HUES48 (cell line): ENCODE measurements at regions not wholly inside any gene's neighbourhood (a gene's known extent, or its start where the extent isn't known, plus 50 kb on each side); places are given as distances from the start of the nearest gene placed in this dataset.

ENCODE experiments used
- H3K27ac ChIP-seq: one replicate; pipeline ENCODE4 v1.7.0; 2013; ENCODE audit warnings: low read depth, low read length, inconsistent platforms
- H3K27me3 ChIP-seq: 2 replicates; pipeline ENCODE4 v1.6.1; 2013; ENCODE audit warnings: mild to moderate bottlenecking, low read length; ENCODE audit not compliant: control insufficient read depth, insufficient read depth
- H3K36me3 ChIP-seq: 2 replicates; pipeline ENCODE4 v1.6.1; 2013; ENCODE audit warnings: low read length; ENCODE audit not compliant: control insufficient read depth, insufficient read depth
- H3K4me1 ChIP-seq: 2 replicates; pipeline ENCODE4 v1.6.1; 2013; ENCODE audit warnings: mild to moderate bottlenecking, low read length; ENCODE audit not compliant: control insufficient read depth, insufficient read depth
- H3K4me3 ChIP-seq: 2 replicates; pipeline ENCODE4 v1.5.1; 2013; ENCODE audit warnings: mild to moderate bottlenecking, low read depth, low read length
- H3K9ac ChIP-seq: 2 replicates; pipeline ENCODE4 v1.6.1; 2013; ENCODE audit warnings: mild to moderate bottlenecking, low read depth, low read length, moderate library complexity
- H3K9me3 ChIP-seq: 2 replicates; pipeline ENCODE4 v1.6.1; 2013; ENCODE audit warnings: low read length; ENCODE audit not compliant: control insufficient read depth, insufficient read depth

GRCh38 chr12:115451780-115452736 is 768.1 kb upstream of the TBX3 start:
- H3K4me1 ChIP-seq, result peaks cover 45% of the 10 kb centered on the region
- peak overlapping the region; percentile 66 for H3K4me3 ChIP-seq
- H3K27ac ChIP-seq, result peak overlapping the region; percentile 44
- H3K9ac ChIP-seq, result 0 out of 2 replicates have a peak overlapping the region, but pooled peaks have one; percentile 0
- H3K27me3 ChIP-seq, result peaks cover 21% of the 10 kb centered on the region
- no peaks in the 10 kb centered on the region for H3K9me3 ChIP-seq
- no peaks in the 10 kb centered on the region for H3K36me3 ChIP-seq

GRCh38 chr12:115451151-115451779 is 767.3 kb upstream of the TBX3 start:
- peaks cover 45% of the 10 kb centered on the region for H3K4me1 ChIP-seq
- H3K9ac ChIP-seq, result 0 out of 2 replicates have a peak overlapping the region, but pooled peaks have one; percentile 0
- peak overlapping the region; percentile 44 for H3K27ac ChIP-seq
- peaks cover 21% of the 10 kb centered on the region for H3K27me3 ChIP-seq
- H3K4me3 ChIP-seq, result peak overlapping the region; percentile 58
- H3K9me3 ChIP-seq, result no peaks in the 10 kb centered on the region
- no peaks in the 10 kb centered on the region for H3K36me3 ChIP-seq

- H3K4me3 ChIP-seq, result no peak overlapping the region
- H3K36me3 ChIP-seq, result no peaks in the 10 kb centered on the region
- H3K9ac ChIP-seq, result no peak overlapping the region
- H3K27me3 ChIP-seq, result peaks cover 21% of the 10 kb centered on the region
- H3K9me3 ChIP-seq, result no peaks in the 10 kb centered on the region
- H3K27ac ChIP-seq, result peak overlapping the region; percentile 17
- peaks cover 45% of the 10 kb centered on the region for H3K4me1 ChIP-seq
Measured at GRCh38 chr12:115450710-115451109, 766.7 kb upstream of the TBX3 start.

GRCh38 chr12:115450017-115450416 is 766.0 kb upstream of the TBX3 start:
- Histone ChIP-seq H3K36me3 (no peaks in the 10 kb centered on the region), H3K4me1 (peaks cover 45% of the 10 kb centered on the region), H3K4me3 (no peak overlapping the region), H3K9ac (no peak overlapping the region), H3K9me3 (no peaks in the 10 kb centered on the region), H3K27ac (peak overlapping the region; percentile 26), H3K27me3 (peaks cover 21% of the 10 kb centered on the region)

- H3K4me1 ChIP-seq, result peaks cover 45% of the 10 kb centered on the region
- no peaks in the 10 kb centered on the region for H3K9me3 ChIP-seq
- H3K36me3 ChIP-seq, result no peaks in the 10 kb centered on the region
- H3K9ac ChIP-seq, result no peak overlapping the region
- no peak overlapping the region for H3K4me3 ChIP-seq
- peak overlapping the region; percentile 26 for H3K27ac ChIP-seq
- peaks cover 21% of the 10 kb centered on the region for H3K27me3 ChIP-seq
Measured at GRCh38 chr12:115449526-115449925, 765.6 kb upstream of the TBX3 start.

- H3K9me3 ChIP-seq, result no peaks in the 10 kb centered on the region
- H3K4me3 ChIP-seq, result no peak overlapping the region
- peaks cover 3% of the 10 kb centered on the region; the same call in 1 of the 2 replicates for H3K27me3 ChIP-seq
- H3K4me1 ChIP-seq, result peaks cover 8% of the 10 kb centered on the region; the same call in 1 of the 2 replicates
- no peak overlapping the region for H3K9ac ChIP-seq
- H3K36me3 ChIP-seq, result no peaks in the 10 kb centered on the region
- H3K27ac ChIP-seq, result no peak overlapping the region
Measured at GRCh38 chr12:115444346-115444745, 760.4 kb upstream of the TBX3 start.

GRCh38 chr12:115443351-115443938 is 759.5 kb upstream of the TBX3 start:
- H3K9me3 ChIP-seq, result no peaks in the 10 kb centered on the region
- H3K4me1 ChIP-seq, result no peaks in the 10 kb centered on the region
- H3K27ac ChIP-seq, result no peak overlapping the region
- no peak overlapping the region for H3K4me3 ChIP-seq
- no peak overlapping the region for H3K9ac ChIP-seq
- no peaks in the 10 kb centered on the region for H3K27me3 ChIP-seq
- H3K36me3 ChIP-seq, result no peaks in the 10 kb centered on the region

GRCh38 chr12:115440438-115440837 is 756.5 kb upstream of the TBX3 start:
- Histone ChIP-seq H3K9me3 (no peaks in the 10 kb centered on the region), H3K27me3 (no peaks in the 10 kb centered on the region), H3K4me3 (no peak overlapping the region), H3K27ac (no peak overlapping the region), H3K36me3 (no peaks in the 10 kb centered on the region), H3K4me1 (peaks cover 11% of the 10 kb centered on the region), H3K9ac (no peak overlapping the region)

GRCh38 chr12:115439008-115439601 is 755.1 kb upstream of the TBX3 start:
- Histone ChIP-seq H3K4me1 (peaks cover 11% of the 10 kb centered on the region), H3K36me3 (no peaks in the 10 kb centered on the region), H3K27ac (no peak overlapping the region), H3K4me3 (no peak overlapping the region), H3K27me3 (no peaks in the 10 kb centered on the region), H3K9me3 (no peaks in the 10 kb centered on the region), H3K9ac (no peak overlapping the region)

- Histone ChIP-seq H3K9me3 (no peaks in the 10 kb centered on the region), H3K36me3 (no peaks in the 10 kb centered on the region), H3K4me1 (peaks cover 12% of the 10 kb centered on the region)
Measured at GRCh38 chr12:115438314-115438713, 754.3 kb upstream of the TBX3 start.

More at GRCh38 chr12:115438314-115438713, 754.3 kb upstream of the TBX3 start:
- Histone ChIP-seq H3K9ac (no peak overlapping the region), H3K4me3 (no peak overlapping the region), H3K27ac (no peak overlapping the region), H3K27me3 (no peaks in the 10 kb centered on the region)
